Liver (tissue), 8 donors: ENCODE measurements at regions not wholly inside any gene's neighbourhood (a gene's known extent, or its start where the extent isn't known, plus 50 kb on each side); places are given as distances from the start of the nearest gene placed in this dataset.

Source experiments
- DNase-seq: peaks from one replicate; pipeline ENCODE4 v3.0.0-alpha.2; 2017; ENCODE audit warnings: low spot score
- H3K27ac ChIP-seq, 2 donors: one replicate each; pipeline ENCODE4 v1.7.0; 2013; ENCODE audit warnings: inconsistent platforms in 2 of 2, low read length in 2 of 2, control low read depth in 1 of 2, low read depth in 1 of 2, mild to moderate bottlenecking in 1 of 2
- H3K27me3 ChIP-seq, 4 donors: one replicate each; pipeline versions ENCODE4 v1.6.1 to v1.7.0; 2013; ENCODE audit warnings: low read length in 3 of 4, inconsistent platforms in 1 of 4, mild to moderate bottlenecking in 1 of 4, moderate library complexity in 1 of 4; ENCODE audit not compliant: control insufficient read depth in 4 of 4, insufficient read depth in 4 of 4
- H3K36me3 ChIP-seq, 4 donors: one replicate each; pipeline versions ENCODE4 v1.6.1 to v1.7.0; 2013; ENCODE audit warnings: low read length in 3 of 4, mild to moderate bottlenecking in 3 of 4, low read depth in 1 of 4, moderate library complexity in 1 of 4; ENCODE audit not compliant: control insufficient read depth in 4 of 4, insufficient read depth in 3 of 4
- H3K4me1 ChIP-seq, 4 donors: one replicate each; pipeline versions ENCODE4 v1.6.1 to v1.7.0; 2013; ENCODE audit warnings: low read length in 3 of 4, mild to moderate bottlenecking in 3 of 4, moderate library complexity in 1 of 4; ENCODE audit not compliant: control insufficient read depth in 4 of 4, insufficient read depth in 4 of 4
- H3K4me3 ChIP-seq, 3 donors: one replicate each; pipeline versions ENCODE4 v1.6.1 to v1.7.0; 2013; ENCODE audit warnings: low read length in 3 of 3, control low read depth in 1 of 3, low read depth in 1 of 3, mild to moderate bottlenecking in 1 of 3
- H3K9ac ChIP-seq, 2 donors: one replicate each; pipeline ENCODE4 v1.7.0; 2013; ENCODE audit warnings: low read length in 2 of 2, mild to moderate bottlenecking in 2 of 2, moderate library complexity in 2 of 2, control low read depth in 1 of 2, low read depth in 1 of 2
- H3K9me3 ChIP-seq, 4 donors: one replicate each; pipeline versions ENCODE4 v1.6.1 to v1.7.0; 2013; ENCODE audit warnings: low read length in 3 of 4; ENCODE audit not compliant: control insufficient read depth in 4 of 4
- ATF3 ChIP-seq: IDR thresholded peaks from 2 replicates; pipeline ENCODE4 v1.6.1; 2016; ENCODE audit warnings: antibody characterized with exemption
- CTCF ChIP-seq: fragments of 150-350 bp; IDR thresholded peaks from 2 replicates; pipeline ENCODE4 v1.5.1; 2017; ENCODE audit warnings: improper control_type of control experiment, low read depth, low read length; ENCODE audit not compliant: missing input control
- EGR1 ChIP-seq, 2 donors: IDR thresholded peaks; 2 replicates each; pipeline ENCODE4 v1.6.1; 2016 to 2018; ENCODE audit warnings: antibody characterized with exemption in 2 of 2, low read depth in 2 of 2
- FOXA1 ChIP-seq: IDR thresholded peaks from 2 replicates; pipeline ENCODE4 v1.6.1; 2016; ENCODE audit warnings: antibody characterized with exemption
- FOXA2 ChIP-seq: IDR thresholded peaks from 2 replicates; pipeline ENCODE4 v1.6.1; 2016; ENCODE audit warnings: antibody characterized with exemption
- GABPA ChIP-seq, 2 donors: IDR thresholded peaks in 1 of 2; conservative IDR thresholded peaks in 1 of 2; 2 replicates each; pipeline ENCODE4 v1.6.1; 2016; ENCODE audit warnings: antibody characterized with exemption in 2 of 2, mild to moderate bottlenecking in 1 of 2, moderate library complexity in 1 of 2
- HNF4A ChIP-seq, 2 donors: conservative IDR thresholded peaks; 2 replicates each; pipeline ENCODE4 v1.6.1; 2016; ENCODE audit warnings: antibody characterized with exemption in 2 of 2, mild to moderate bottlenecking in 2 of 2
- HNF4G ChIP-seq: IDR thresholded peaks from 2 replicates; pipeline ENCODE4 v1.6.1; 2016; ENCODE audit warnings: antibody characterized with exemption
- JUND ChIP-seq, 2 donors: IDR thresholded peaks; 2 replicates each; pipeline ENCODE4 v1.6.1; 2016; ENCODE audit warnings: antibody characterized with exemption in 2 of 2
- NR2F2 ChIP-seq: IDR thresholded peaks from 2 replicates; pipeline ENCODE4 v1.6.1; 2016; ENCODE audit warnings: antibody characterized with exemption
- RAD21 ChIP-seq, 2 donors: IDR thresholded peaks; 2 replicates each; pipeline ENCODE4 v1.6.1; 2016; ENCODE audit warnings: antibody characterized with exemption in 2 of 2, mild to moderate bottlenecking in 2 of 2
- RXRA ChIP-seq, 2 donors: IDR thresholded peaks; 2 replicates each; pipeline ENCODE4 v1.6.1; 2017 to 2018; ENCODE audit warnings: antibody characterized with exemption in 2 of 2, mild to moderate bottlenecking in 1 of 2
- SP1 ChIP-seq: IDR thresholded peaks from 2 replicates; pipeline ENCODE4 v1.6.1; 2018; ENCODE audit warnings: antibody characterized with exemption, mild to moderate bottlenecking
- TAF1 ChIP-seq: conservative IDR thresholded peaks from 2 replicates; pipeline ENCODE4 v1.6.1; 2016; ENCODE audit warnings: antibody characterized with exemption, mild to moderate bottlenecking
- YY1 ChIP-seq: IDR thresholded peaks from 2 replicates; pipeline ENCODE4 v1.6.1; 2016; ENCODE audit warnings: antibody characterized with exemption, mild to moderate bottlenecking
- ZBTB33 ChIP-seq: IDR thresholded peaks from 2 replicates; pipeline ENCODE4 v1.6.1; 2016; ENCODE audit warnings: antibody characterized with exemption
- WGBS: extraction: QIAGEN DNeasy Blood & Tissue Kit; methylation state at CpG from one replicate; pipeline ENCODE4 v1.1.7; 2013; 5-methylcytosine and 5-hydroxymethylcytosine counted together
- TF ChIP-seq, protein P1 (sequence below): IDR thresholded peaks from 2 replicates; pipeline ENCODE4 v1.6.1; 2016; ENCODE audit warnings: antibody characterized with exemption
- TF ChIP-seq, protein P2 (sequence below): IDR thresholded peaks from 2 replicates; pipeline ENCODE4 v1.6.1; 2016; ENCODE audit warnings: antibody characterized with exemption, mild to moderate bottlenecking
- donor health status: healthy.
- donor health status: healthy.
- donor health status: healthy.
- donor health status: healthy.
- donor health status: healthy.

GRCh38 chr16:17622366-17622765 is 151.6 kb upstream of the XYLT1 start:
- H3K9ac ChIP-seq = no peak overlapping the region
- DNase-seq = no peak
- no peaks in the 10 kb centered on the region for H3K36me3 ChIP-seq
- H3K4me3 ChIP-seq = no peak overlapping the region
- H3K27me3 ChIP-seq = no peaks in the 10 kb centered on the region
- H3K4me1 ChIP-seq = no peaks in the 10 kb centered on the region
- no peak overlapping the region for H3K27ac ChIP-seq
- H3K9me3 ChIP-seq = peaks cover 4 to 17% (median 9%) of the 10 kb centered on the region in 4 donors
- 68% methylated on average over 3 of the region's 3 CpGs for WGBS
- TF ChIP-seq ZBTB33 (no peak), EGR1 (IDR thresholded peaks at IDR 0.05; ENCODE audit: low read depth in 2 of 2) (no peak), RAD21 (IDR thresholded peaks at IDR 0.05) (no peak), SP1 (no peak), NR2F2 (no peak), YY1 (no peak), HNF4G (no peak), HNF4A (conservative IDR thresholded peaks at IDR 0.05) (no peak), FOXA1 (no peak), RXRA (IDR thresholded peaks at IDR 0.05) (no peak), GABPA (IDR thresholded peaks at IDR 0.05 in 1 of 2, conservative IDR thresholded peaks at IDR 0.05 in 1 of 2) (no peak), FOXA2 (no peak), ATF3 (no peak), JUND (IDR thresholded peaks at IDR 0.05) (no peak), TAF1 (no peak), CTCF (no peak)
- TF ChIP-seq, protein P1, sequence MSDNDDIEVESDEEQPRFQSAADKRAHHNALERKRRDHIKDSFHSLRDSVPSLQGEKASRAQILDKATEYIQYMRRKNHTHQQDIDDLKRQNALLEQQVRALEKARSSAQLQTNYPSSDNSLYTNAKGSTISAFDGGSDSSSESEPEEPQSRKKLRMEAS = no peak
- TF ChIP-seq, protein P2, sequence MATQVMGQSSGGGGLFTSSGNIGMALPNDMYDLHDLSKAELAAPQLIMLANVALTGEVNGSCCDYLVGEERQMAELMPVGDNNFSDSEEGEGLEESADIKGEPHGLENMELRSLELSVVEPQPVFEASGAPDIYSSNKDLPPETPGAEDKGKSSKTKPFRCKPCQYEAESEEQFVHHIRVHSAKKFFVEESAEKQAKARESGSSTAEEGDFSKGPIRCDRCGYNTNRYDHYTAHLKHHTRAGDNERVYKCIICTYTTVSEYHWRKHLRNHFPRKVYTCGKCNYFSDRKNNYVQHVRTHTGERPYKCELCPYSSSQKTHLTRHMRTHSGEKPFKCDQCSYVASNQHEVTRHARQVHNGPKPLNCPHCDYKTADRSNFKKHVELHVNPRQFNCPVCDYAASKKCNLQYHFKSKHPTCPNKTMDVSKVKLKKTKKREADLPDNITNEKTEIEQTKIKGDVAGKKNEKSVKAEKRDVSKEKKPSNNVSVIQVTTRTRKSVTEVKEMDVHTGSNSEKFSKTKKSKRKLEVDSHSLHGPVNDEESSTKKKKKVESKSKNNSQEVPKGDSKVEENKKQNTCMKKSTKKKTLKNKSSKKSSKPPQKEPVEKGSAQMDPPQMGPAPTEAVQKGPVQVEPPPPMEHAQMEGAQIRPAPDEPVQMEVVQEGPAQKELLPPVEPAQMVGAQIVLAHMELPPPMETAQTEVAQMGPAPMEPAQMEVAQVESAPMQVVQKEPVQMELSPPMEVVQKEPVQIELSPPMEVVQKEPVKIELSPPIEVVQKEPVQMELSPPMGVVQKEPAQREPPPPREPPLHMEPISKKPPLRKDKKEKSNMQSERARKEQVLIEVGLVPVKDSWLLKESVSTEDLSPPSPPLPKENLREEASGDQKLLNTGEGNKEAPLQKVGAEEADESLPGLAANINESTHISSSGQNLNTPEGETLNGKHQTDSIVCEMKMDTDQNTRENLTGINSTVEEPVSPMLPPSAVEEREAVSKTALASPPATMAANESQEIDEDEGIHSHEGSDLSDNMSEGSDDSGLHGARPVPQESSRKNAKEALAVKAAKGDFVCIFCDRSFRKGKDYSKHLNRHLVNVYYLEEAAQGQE = no peak

GRCh38 chr16:17619261-17619660 is 148.5 kb upstream of the XYLT1 start:
- TF ChIP-seq ATF3 = no peak
- TF ChIP-seq, protein P2 = no peak
- no peak for TF ChIP-seq HNF4G
- 84% methylated on average over 8 of the region's 8 CpGs for WGBS
- peaks cover 0 to under 1% (median 0%) of the 10 kb centered on the region in 4 donors for H3K9me3 ChIP-seq

More at GRCh38 chr16:17619261-17619660, 148.5 kb upstream of the XYLT1 start:
- H3K27ac ChIP-seq = no peak overlapping the region
- DNase-seq = no peak
- H3K9ac ChIP-seq = no peak overlapping the region
- H3K36me3 ChIP-seq = no peaks in the 10 kb centered on the region
- H3K4me3 ChIP-seq = no peak overlapping the region
- no peaks in the 10 kb centered on the region for H3K27me3 ChIP-seq
- H3K4me1 ChIP-seq = no peaks in the 10 kb centered on the region
